ENCODE measurements at regions not wholly inside any gene's neighbourhood (a gene's known extent, or its start where the extent isn't known, plus 50 kb on each side); places are given as distances from the start of the nearest gene placed in this dataset.
A peak's percentile ranks its signal among the peaks of the same experiment; 100 is the strongest.

DNA sequence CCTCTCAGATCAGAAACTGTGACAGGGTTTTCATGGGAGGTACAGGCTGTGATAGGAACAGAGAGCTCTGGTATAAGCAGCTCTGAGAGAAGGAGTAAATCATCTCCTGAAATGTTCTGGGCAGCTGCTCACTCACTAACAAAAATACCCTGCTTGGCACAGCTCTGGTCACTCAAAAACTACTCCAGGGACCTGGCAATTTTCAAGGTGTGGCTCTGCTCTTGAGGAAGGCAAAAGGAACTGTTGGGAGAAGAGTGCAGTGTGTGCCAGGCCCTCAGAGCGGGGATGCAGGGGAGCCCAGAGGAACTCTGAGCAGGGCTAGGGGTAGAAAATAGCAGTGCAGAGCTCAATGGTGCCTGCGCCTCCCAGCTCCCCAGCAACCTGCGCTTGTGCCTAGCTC lies 180.5 kb upstream of the ZBED5 start:
- intact Hi-C loops (cut with micrococcal nuclease; ENCODE audit: unreplicated experiment), result loop anchor here (5.0 kb wide), 1 partner anchor 119 kb away; no protein-coding TSS in a partner anchor

DNA sequence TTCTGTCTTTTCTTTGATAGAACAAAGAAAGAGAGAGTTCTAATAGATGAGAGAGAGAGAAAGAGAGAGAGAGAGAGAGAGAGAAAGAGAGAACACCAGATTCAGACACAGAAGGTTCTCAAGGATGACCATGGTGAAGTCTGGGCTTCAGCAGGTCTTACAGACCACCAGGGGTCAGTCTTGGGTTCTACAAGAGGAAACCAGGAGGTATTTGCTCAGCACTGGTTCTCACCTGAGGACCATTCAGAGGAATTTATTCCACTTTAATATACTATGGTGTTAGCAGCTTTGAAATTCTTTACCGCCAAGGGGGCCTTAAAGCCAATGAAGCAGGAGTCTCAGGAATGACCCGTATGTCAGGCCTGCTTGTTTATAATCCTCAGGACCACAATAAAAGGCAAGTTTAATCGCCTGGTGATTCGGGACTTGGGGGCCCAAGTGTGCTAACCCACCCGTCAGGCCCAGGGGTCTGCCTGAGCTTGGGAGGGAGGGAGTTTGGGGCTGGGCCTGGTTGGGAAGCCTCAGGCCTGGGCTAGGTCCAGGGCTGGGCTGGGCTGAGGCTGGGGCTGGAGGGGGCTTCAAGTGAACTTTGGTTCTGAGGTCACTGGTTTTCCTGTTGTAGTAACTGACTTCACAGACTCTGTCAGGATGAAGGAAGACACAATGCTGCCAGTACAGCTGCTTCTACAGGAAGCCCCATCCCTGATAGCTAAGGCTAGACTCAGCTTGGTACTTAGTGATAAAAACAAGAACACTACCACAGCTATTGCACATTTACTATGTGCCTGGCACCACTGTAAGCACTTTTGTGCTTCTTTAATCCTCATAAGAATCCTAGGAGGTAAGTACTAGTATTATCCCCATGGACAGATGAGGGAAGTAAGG lies 179.2 kb upstream of the ZBED5 start:
- Histone ChIP-seq H3K4me1 (ENCODE audit: insufficient read depth, low read length, poor library complexity, severe bottlenecking) (no peaks in the 10 kb centered on the region), H3K9me3 (ENCODE audit: low read depth, low read length, poor library complexity, severe bottlenecking) (no peaks in the 10 kb centered on the region), H3K36me3 (ENCODE audit: insufficient read depth, low read length, poor library complexity, severe bottlenecking) (no peaks in the 10 kb centered on the region), H3K27me3 (replicated peaks; ENCODE audit: insufficient read depth, low read depth, low read length, poor library complexity) (no peaks in the 10 kb centered on the region), H3K27ac (ENCODE audit: low read depth, low read length, poor library complexity, severe bottlenecking) (no peak overlapping the region), H3K4me3 (ENCODE audit: low read depth, low read length, poor library complexity, severe bottlenecking) (no peak overlapping the region)
- BruUV-seq (replicated peaks), result no TSS peak
- DNase-seq (ENCODE audit: low spot score), result peak; percentile 35
- TF ChIP-seq, protein P1, sequence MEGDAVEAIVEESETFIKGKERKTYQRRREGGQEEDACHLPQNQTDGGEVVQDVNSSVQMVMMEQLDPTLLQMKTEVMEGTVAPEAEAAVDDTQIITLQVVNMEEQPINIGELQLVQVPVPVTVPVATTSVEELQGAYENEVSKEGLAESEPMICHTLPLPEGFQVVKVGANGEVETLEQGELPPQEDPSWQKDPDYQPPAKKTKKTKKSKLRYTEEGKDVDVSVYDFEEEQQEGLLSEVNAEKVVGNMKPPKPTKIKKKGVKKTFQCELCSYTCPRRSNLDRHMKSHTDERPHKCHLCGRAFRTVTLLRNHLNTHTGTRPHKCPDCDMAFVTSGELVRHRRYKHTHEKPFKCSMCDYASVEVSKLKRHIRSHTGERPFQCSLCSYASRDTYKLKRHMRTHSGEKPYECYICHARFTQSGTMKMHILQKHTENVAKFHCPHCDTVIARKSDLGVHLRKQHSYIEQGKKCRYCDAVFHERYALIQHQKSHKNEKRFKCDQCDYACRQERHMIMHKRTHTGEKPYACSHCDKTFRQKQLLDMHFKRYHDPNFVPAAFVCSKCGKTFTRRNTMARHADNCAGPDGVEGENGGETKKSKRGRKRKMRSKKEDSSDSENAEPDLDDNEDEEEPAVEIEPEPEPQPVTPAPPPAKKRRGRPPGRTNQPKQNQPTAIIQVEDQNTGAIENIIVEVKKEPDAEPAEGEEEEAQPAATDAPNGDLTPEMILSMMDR (conservative IDR thresholded peaks at IDR 0.05; ENCODE audit: low read depth, low read length), result peak; percentile 56
- no peak for TF ChIP-seq EZH2 (IDR thresholded peaks at IDR 0.05; ENCODE audit: borderline replicate concordance, low read depth, low read length, poor library complexity, severe bottlenecking)
- ChIA-PET POLR2A (ENCODE audit: low non-redundant PET) (no interaction called here), CTCF (interaction anchor here (0.6 to 1.9 kb wide), 2 partner anchors 111 to 751 kb away, joined by 4 to 5 read pairs; no protein-coding TSS in a partner anchor)
- intact Hi-C loops (cut with micrococcal nuclease; ENCODE audit: unreplicated experiment), result loop anchor here (5.0 kb wide), 1 partner anchor 120 kb away; no protein-coding TSS in a partner anchor

More for the DNA sequence above, 180.5 kb upstream of the ZBED5 start:
- H3K4me3 ChIP-seq (ENCODE audit: low read depth, low read length, poor library complexity, severe bottlenecking), result no peak overlapping the region
- CTCF ChIA-PET, result no interaction called here
- H3K9me3 ChIP-seq (ENCODE audit: low read depth, low read length, poor library complexity, severe bottlenecking), result no peaks in the 10 kb centered on the region
- TF ChIP-seq, protein P1 (conservative IDR thresholded peaks at IDR 0.05; ENCODE audit: low read depth, low read length), result no peak
- no peak for TF ChIP-seq EZH2 (IDR thresholded peaks at IDR 0.05; ENCODE audit: borderline replicate concordance, low read depth, low read length, poor library complexity, severe bottlenecking)
- no peaks in the 10 kb centered on the region for H3K4me1 ChIP-seq (ENCODE audit: insufficient read depth, low read length, poor library complexity, severe bottlenecking)
- no peak for DNase-seq (ENCODE audit: low spot score)
- no peaks in the 10 kb centered on the region for H3K27me3 ChIP-seq (replicated peaks; ENCODE audit: insufficient read depth, low read depth, low read length, poor library complexity)
- POLR2A ChIA-PET (ENCODE audit: low non-redundant PET), result no interaction called here
- BruUV-seq (replicated peaks), result no TSS peak
- H3K36me3 ChIP-seq (ENCODE audit: insufficient read depth, low read length, poor library complexity, severe bottlenecking), result no peaks in the 10 kb centered on the region
- no peak overlapping the region for H3K27ac ChIP-seq (ENCODE audit: low read depth, low read length, poor library complexity, severe bottlenecking)

GRCh38 chr11:11036185-11036847 lies 178.5 kb upstream of the ZBED5 start:
- Histone ChIP-seq H3K4me3 (ENCODE audit: low read depth, low read length, poor library complexity, severe bottlenecking) (no peak overlapping the region), H3K9me3 (ENCODE audit: low read depth, low read length, poor library complexity, severe bottlenecking) (no peaks in the 10 kb centered on the region), H3K36me3 (ENCODE audit: insufficient read depth, low read length, poor library complexity, severe bottlenecking) (no peaks in the 10 kb centered on the region), H3K4me1 (ENCODE audit: insufficient read depth, low read length, poor library complexity, severe bottlenecking) (no peaks in the 10 kb centered on the region), H3K27me3 (replicated peaks; ENCODE audit: insufficient read depth, low read depth, low read length, poor library complexity) (no peaks in the 10 kb centered on the region), H3K27ac (ENCODE audit: low read depth, low read length, poor library complexity, severe bottlenecking) (no peak overlapping the region)
- no peak for TF ChIP-seq EZH2 (IDR thresholded peaks at IDR 0.05; ENCODE audit: borderline replicate concordance, low read depth, low read length, poor library complexity, severe bottlenecking)
- TF ChIP-seq, protein P1 (conservative IDR thresholded peaks at IDR 0.05; ENCODE audit: low read depth, low read length), result no peak
- BruUV-seq (replicated peaks), result no TSS peak
- intact Hi-C loops (cut with micrococcal nuclease; ENCODE audit: unreplicated experiment), result loop anchor here (5.0 kb wide), 1 partner anchor 121 kb away; no protein-coding TSS in a partner anchor
- CTCF ChIA-PET, result interaction anchor here (0.6 to 1.9 kb wide), 2 partner anchors 112 to 751 kb away, joined by 4 to 5 read pairs; no protein-coding TSS in a partner anchor
- POLR2A ChIA-PET (ENCODE audit: low non-redundant PET), result no interaction called here
- no peak for DNase-seq (ENCODE audit: low spot score)

Data from A673 (cell line).